Midbrain (tissue), 1 donor: ENCODE measurements at regions not wholly inside any gene's neighbourhood (a gene's known extent, or its start where the extent isn't known, plus 50 kb on each side); places are given as distances from the start of the nearest gene placed in this dataset.

Experiments used
- DNase-seq: peaks from one replicate; lab custom pipeline; 2025; lab: John Stamatoyannopoulos, UW

DNA sequence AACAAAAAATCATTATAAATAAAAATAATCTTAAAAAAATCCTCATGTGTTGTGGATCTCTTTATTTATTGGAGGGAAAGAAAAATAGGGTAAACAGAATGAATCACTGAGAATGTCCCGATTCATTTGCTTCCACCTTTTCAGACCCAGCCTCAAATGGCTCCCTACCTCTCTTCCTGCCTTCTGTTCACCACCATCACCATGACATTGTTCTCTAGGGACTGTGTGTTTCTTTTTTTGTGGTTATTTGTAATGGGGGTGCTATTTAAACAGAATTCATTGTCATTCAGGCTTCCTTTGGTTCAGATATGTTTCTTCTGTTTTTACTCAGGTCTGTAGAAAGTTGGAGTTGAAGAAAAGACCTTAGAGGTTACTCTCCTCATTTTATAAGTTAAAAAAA, 198.2 kb downstream of the KIF4B start:
- DNase-seq, result no peak

DNA sequence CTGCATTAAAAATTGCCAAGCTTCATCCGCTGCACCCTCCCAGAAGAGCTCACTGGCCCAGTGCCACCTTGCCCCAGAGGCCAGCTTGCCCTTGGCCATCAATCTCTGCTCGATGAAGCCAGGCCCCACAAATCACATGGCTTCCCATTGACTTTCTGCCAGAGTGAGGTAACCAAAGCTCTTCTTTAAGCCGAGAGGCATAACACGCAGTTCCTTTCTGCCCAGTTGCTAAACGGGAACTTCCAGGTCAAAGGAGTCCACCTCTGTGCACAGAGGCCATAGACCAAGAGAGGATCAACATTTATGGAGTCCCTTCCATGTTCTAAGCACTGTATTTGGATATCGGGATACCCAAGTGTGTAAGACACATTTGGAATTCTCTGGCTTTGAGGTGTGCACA, 208.8 kb downstream of the KIF4B start:
- no peak for DNase-seq

DNA sequence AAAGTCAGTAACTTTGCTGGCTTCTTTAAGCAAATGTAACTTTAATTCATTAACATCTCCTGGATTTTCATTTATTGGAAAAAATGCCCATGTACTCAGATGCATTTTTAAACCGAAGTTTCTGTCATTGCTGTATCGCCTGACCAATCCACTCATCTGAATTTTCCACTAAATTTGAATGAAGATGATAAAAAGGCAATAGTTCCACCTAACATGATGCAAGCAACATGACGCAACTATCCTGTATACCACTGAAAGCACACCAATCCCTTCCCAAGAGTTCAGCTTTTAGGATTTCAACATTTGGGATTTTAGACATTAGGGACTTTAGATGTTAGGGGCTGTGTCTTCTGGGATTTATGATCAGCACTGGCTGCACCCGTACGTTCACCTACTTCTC, 215.6 kb downstream of the KIF4B start:
- no peak for DNase-seq

DNA sequence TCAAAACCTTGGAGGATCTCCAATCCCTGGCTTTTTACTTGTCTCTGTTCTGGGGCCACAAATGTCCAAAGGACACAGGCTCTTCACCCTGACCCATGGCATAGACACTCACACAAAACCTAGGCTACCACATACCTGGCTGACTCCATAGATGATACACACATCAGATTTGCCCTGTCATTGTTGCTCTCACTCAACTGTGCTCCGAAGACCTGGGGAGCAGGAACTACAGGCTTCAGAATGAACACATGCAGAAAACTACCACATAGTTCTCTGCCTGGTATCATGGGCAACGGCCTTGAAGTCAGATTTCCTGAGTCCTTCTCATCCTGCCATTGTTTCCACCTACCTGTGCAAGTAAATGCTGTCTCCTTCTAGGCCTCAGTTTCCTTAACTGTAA, 226.2 kb downstream of the KIF4B start:
- DNase-seq, result no peak

DNA sequence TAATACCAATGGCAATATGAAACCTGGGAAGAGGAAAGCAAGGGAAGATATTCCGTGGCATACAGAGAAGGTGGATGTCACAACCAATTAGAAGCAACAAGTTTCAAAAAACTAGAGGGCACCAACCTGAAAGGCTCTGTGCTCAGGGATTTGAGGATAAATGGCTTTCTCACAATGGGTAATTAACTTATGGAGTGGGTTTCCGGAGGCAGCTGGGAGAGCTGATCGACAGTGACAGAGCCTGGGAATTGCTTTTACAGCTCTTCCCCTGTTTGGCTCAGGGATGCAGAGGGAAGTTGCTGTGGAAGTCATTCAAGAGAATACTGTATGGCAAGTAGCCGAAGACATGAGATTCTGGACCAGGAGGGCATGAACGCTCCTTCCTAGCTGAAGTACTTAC, 237.0 kb downstream of the KIF4B start:
- DNase-seq, result no peak

DNA sequence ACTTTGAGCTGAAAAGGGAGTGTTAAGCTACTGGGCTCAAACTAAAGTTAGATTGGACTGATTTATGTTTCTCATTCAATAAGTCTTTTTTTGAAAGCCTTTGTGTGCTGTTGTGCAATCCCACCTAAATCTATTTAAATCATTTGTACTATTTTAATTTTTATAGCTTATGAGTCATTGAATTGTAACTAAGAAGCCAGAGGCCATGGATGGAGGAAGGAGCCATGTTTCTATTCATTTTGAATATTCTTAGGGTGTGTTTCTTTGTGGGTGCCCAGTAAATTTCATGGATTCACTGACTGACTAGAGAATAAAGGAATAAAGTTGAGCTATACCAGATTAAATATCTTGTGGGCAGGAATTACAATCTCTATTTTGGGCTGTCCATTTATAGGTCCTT, 238.5 kb downstream of the KIF4B start:
- DNase-seq, result no peak

DNA sequence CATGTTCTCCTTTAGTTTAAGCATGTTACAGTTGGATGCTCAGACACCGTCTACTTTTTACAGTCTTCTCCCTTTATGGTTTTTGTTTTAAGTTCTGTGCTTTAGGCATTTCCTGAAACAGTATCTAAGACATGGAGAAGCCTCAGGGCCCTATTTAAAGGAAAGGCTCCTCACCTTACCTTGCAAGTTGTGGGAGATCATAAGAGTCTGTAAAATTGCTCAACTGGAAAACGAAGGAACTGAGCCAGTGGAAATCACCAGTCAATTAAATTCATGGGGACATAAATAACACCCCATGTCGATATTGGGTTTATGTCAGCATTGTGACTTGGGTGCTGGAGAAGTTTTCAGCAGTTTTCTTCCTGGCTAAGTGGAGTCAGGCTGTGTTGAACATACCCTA, 239.2 kb downstream of the KIF4B start:
- no peak for DNase-seq

DNA sequence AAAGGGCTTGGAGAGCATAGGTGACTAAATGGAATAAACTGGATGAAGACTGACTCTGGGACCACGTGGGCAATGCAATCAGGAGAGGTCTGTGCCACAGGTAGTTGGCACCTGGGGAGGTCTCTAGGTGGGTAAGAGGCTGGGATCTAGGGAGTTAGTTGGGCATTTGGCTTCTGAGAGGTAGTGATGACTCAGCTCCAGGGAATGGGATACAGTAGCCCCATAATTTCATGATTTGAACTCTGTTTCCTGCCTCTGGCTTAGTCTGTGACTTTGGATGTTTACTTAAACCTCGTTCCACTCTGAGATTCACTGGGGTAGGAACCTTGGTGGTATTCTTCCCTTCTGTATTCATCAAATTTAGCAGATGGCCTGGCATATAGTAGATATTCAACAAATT, 240.8 kb downstream of the KIF4B start:
- DNase-seq, result no peak

DNA sequence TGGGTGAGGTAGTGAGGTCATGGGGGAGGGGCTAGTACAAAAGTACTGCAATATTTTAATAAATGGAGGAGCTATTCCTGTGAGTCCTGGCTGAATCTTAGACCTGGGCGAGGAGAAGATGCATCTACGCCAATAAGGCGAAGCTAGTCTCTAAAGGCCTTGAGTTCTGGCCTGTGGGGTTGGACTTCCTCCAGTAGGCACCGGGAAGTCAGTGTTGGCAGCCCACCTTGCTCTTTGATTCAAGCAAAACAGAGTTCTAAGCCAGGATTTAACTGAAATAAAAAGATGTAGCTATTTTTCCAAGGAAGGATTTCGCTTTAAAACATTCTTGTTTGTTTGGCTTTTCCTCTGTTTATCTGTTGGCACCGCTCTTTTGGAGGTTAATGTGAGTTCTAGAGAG, 244.6 kb downstream of the KIF4B start:
- no peak for DNase-seq

DNA sequence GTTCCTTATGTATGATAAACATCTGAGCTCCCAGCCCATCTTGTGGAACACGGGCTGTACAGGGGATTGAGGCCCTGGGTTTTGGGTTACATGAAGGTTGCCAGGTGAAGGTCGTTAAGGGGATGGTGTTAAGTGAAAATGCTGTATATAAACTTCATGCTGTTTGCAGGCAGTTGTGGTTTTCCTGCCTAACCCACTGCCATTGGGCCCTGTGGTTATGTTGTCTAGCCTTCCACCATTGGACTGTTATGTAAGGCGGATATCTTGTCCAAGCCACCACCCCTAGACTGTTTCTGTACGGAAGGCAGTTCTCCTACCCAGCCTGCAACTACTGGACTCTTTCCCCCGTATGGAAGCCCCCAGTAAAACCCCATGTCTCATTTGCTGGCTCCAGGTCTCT, 246.1 kb downstream of the KIF4B start:
- DNase-seq, result no peak

DNA sequence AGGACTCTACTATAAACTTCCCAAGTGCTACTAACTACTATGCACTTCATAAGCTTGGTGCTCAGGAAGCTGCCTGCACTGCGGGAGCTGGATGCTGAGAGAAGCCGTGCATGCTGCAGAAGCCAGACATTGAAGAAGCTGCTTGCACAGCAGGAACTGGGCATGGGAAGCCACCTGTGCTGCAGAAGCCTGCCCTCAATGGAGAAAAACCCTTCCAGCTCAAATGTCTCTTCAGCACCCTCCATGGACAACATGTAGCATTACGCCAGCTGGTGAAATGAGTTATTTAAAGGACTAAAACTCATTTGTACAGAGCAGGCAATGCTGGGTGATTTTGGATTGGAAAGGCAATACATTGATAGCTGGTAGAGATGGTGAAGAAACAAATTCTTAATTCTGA, 247.2 kb downstream of the KIF4B start:
- DNase-seq, result peak; percentile 1

DNA sequence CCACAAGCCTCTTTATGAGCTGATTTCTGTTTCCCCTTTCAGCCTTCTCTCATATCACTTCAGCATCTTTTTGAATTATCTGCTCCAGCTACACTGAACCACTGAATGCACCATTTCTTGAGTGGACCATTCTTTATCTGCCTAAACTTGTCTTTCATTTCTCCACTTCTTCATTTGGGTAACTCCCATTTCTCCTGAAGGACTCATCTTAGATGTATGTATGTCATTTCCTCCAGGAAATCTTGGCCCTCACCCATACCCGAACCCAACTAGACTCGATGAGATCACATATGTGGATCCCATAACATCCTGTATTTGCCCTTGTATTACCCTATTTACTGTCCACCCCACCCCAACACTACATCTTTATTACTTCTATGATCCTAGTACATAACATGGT, 249.8 kb downstream of the KIF4B start:
- no peak for DNase-seq

DNA sequence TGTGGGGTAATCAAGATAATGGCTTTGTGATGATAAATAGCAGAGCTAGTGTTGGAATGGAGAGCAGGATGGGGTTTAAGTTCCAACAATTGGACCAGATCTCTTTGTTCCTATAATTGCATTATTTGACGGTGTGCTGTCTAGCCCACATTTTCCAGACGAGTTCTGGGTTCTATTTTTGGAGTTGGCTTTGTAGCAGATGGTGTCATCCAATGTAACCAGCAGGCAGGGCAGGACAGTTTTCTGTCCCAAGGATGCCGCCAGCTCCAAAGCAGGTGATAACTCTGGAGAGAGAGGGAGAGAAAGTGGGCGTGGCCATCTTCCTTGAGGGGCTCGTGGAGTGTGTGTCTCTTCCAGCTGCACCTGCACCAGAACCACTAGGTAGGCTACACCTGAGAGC, 251.3 kb downstream of the KIF4B start:
- no peak for DNase-seq

DNA sequence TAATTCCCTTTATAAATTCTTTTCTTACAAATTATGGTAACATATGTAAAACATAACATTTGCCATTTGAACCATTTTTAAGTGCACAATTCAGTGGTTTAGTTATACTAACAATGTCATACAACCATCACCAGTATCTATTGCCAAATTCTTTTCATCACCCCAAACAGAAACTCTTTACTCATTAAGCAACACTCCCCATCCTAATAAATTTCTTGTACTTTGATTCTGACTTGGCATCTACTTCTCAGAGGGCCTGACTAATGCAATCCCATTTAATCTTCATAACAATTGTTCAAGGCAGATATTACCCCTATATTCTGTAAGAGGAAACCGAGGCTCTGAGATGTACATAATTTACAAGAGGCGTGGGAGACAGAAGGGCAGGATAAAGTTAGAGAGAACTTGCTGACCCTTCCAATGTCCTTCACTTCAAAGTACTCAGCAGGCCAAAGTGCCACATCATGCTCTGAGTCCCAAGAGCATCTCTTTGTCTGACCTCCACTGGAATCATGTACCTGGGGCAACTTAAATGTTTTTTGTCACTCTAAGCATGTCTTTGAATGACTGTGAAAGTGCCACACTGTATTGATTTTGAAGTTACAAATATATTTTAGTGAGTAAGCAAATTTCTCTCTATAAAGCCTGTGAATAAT, 255.3 kb downstream of the KIF4B start:
- DNase-seq, result no peak

DNA sequence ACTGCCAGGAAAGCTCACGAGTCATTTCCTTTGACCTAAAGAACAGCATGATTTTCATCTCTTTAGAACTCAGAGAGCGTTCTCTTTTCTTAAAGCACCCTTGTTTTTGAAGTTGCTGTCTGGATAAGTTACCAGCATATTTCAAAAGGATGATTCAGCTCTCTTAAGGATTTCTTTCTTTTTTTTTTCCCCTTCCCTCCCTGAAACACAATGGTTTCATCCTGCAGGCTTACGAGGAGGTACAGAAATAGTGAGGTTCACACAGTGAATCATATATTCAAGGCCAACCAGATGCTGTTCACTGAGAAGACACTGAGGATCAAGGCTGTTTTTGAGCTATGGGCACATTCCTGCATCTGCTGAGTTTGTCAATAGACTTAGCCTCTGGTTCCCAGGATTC, 257.2 kb downstream of the KIF4B start:
- no peak for DNase-seq

DNA sequence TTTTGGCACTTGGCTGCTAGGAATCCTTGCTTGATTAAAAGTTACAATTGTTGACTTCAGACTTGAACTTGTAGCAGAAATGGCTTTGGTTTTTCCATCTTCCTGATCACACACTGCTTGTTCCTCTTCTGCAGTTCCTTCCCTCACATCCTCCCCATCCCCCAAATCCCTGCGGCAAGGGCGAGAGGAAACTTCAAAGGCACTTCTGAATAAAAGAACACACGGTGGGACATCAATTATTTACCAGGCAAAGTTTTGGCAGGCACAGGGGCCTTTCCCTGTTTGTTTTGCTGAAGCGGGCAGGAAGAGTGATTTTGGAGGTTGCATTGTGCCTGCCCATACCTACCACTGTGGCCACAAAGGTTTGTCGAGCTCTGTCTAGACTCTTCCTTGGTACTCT, 260.9 kb downstream of the KIF4B start:
- DNase-seq, result no peak

DNA sequence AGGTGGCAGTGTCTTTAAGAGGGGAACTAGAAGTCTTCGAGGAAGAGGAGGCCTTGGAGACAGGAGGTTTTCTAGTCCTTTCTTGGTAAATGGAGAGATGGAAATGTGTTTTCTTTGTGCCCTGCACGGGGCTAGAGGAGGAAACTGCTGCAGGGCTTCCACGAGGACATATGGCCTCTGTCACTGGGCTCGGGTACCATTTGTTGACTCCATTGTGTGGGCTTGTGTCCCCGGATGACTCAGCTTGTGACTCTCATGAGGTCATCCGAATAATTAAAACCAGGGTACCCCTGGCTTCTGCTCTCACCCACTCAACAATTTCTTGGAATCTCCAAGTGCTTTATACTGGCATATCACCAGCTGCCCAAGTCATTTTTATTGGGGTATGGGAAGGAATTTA, 261.7 kb downstream of the KIF4B start:
- DNase-seq, result no peak

DNA sequence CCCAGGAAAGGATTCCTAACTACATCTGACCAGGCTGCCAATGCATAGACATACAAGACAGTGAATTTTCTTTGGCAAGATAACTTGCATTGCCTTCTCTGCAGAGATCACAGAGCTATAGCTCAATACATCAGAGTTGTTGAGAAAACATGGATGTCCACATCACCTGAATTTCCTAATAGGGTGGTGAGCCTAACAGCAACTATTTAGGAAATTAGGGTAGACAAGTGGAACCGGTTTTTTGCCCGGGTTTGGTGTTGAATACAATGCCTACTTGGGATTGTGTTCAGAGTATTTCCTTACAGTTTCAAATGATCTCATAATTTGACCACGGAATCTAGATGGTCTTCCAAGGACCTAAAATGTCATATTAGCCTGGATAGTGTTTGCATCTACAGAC, 262.7 kb downstream of the KIF4B start:
- no peak for DNase-seq

DNA sequence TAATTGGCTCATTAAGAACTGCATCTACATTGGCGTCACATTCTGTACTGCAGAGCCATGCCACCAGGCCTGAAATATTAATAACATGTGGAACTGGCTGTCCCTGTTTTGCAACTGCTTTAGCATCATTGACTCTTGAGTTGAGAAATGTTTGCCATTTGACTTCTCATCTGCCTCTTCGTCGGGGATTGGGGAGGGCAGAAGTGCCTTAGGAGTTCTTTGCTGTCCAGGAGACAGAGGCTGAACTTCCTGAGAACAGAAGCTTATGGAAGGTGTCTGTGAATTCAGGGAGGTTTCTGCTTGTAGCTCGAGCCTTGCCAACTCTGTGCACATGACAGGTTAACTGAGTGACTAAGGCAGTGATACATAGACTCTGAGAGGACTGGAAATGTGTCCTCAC, 265.0 kb downstream of the KIF4B start:
- no peak for DNase-seq

DNA sequence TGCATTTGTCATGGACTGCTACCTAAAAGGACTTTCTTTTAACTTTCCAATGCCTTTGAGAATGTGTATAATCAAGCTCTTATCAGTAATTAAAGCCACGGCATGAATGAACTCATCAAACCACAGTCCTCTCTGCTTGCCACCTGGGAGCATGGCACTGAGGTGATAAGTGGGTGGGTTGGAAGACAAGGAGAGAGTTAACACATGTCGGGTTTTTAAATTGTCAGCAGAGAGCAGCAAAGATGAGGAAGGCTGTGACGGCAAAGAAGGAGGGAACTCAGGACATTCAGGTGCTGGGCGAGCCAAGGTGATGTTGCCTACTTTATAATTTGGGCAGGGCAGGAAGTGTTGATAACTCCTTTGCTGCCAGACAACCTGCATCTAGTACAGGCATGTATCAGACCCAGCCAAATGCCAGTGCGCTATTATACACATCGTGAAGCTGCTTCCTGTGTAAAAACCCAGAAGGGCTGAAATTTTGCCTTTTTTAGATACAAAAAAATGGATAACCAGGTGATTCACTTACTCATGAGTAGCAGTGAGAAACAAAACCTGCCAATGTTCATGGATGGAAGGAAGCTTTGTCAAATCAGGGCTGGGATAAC, 269.1 kb downstream of the KIF4B start:
- no peak for DNase-seq

DNA sequence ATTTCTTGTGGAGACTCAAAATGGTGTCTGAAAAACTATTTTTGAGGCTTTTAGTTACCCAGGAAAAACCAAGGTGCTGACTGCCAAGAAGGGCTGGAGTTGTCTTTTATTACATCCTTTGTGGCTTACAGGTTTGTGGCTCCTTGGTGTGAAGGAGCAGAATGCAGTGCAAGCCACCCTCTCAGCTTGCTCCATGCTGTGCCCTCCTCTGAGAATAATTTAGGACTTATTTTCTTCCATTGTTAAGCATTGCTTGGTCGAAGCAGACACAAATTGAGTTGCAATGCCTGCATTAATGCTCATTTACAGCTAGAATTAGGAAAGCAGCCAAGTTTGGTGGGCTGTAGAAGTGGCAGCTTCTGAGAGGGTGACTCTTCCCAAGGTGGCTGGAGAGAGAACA, 272.2 kb downstream of the KIF4B start:
- DNase-seq, result no peak

DNA sequence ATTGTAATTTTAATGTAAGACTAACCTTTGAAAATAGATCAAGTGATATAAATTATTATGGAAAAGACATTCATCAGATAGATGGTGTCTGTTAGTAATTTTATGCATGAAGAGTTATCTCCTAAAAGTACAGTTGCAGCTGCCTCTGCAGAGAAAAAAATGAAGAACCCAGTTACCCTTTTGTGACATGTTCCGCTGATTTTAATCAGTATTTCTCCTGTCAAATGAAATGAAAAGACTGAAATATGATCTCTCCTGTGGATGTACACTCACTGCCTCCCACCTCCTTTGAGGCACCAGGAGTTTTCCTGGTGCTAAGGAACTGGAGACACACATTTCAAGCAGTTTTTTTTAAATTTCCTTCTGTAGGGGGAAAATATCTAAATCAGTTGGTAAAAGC, 277.4 kb downstream of the KIF4B start:
- no peak for DNase-seq

DNA sequence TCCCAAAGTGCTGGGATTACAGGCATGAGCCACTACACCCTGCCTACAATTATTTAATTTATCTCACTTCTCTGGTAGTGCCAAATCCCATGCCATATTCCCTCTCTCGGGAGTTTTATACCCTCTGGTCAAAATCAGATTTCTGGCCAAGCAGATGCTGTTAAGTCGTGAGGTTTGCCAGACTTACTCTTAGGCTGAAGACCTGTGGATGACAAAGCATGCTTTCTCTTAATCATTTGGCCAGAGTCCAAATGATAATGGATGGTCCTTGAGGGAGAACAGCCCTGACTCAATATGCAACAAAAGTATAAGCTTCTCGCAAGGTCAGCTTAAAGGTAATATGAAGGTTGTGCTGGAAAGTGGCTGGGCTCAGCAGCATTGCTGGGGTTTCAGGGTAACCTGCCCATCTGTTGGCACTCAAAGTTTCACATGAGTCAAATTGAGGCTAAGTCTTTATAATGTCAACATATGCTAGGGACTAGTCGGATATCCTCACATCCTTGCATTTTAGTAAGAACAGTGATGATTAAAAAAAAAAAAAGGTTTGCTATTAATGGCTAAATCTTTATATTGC, 280.1 kb downstream of the KIF4B start:
- DNase-seq, result no peak

DNA sequence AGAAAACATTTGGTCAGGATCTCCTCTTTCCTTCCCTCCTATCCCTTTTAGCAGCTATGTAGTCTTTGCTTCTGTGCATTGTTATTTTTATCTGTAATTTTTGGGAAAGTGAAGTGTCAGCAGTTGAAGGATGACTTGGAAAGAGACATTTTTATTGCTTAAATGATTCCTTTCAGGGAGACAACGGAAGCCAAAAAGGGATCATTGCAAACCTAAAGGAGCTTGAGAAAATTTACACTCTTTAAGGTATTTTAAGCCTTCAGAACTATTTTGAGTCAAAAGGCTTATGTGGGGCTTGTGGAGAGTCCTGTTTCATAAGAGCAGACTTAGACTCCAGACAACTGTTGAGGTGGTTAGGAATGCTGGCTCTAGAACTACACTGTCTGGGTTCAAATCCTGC, 281.6 kb downstream of the KIF4B start:
- no peak for DNase-seq
